Renal pelvis (tissue), 1 donor: ENCODE measurements at regions not wholly inside any gene's neighbourhood (a gene's known extent, or its start where the extent isn't known, plus 50 kb on each side); places are given as distances from the start of the nearest gene placed in this dataset.
A peak's percentile ranks its signal among the peaks of the same experiment; 100 is the strongest.
"Not testable (repeated sequence)": the region's sequence is repeated elsewhere in the genome, so short reads cannot be mapped to it uniquely, and the experiment has no call there.

Experiments used
- DNase-seq: peaks from one replicate; pipeline ENCODE4 v3.0.0-alpha.2; 2013

DNA sequence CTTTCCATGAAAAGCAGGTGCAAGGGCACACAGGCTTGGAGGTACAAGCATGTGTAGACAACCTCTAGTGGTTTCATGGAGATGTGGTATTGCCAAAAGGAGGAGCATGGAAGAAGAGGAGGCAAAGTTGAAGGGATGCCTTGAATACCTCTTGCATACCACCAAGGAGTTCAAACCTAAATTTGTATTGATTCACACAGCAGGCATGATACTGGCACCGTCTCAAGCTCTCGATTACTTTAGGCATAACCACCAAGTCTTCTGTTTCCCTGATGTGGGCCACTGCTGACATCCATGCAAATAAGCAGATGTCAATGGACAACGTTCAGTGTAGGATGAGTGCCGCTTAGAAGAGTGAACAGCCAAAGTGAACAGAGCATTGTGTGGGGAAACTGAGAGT lies 87.1 kb downstream of the SCN11A start:
- DNase-seq, result no peak

DNA sequence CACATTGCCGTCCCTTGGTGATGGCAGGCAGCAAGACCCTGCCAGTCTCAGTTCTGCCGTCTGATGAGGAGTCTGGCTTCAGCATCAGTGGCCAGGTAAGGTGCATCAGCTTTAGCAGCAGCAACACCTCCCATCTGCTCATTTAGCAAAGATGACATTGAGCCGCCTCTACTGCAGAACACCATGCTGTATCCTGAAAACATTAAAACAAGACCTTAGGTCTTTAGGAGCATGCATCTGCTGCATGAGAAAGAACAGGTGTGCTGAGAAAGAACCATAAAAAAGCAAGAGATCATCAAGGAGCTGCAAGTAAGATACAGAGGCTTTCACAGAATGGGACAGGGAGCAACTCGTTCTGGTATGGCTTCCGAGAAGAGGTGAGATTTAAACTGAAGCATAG lies 87.5 kb downstream of the SCN11A start:
- DNase-seq, result no peak

DNA sequence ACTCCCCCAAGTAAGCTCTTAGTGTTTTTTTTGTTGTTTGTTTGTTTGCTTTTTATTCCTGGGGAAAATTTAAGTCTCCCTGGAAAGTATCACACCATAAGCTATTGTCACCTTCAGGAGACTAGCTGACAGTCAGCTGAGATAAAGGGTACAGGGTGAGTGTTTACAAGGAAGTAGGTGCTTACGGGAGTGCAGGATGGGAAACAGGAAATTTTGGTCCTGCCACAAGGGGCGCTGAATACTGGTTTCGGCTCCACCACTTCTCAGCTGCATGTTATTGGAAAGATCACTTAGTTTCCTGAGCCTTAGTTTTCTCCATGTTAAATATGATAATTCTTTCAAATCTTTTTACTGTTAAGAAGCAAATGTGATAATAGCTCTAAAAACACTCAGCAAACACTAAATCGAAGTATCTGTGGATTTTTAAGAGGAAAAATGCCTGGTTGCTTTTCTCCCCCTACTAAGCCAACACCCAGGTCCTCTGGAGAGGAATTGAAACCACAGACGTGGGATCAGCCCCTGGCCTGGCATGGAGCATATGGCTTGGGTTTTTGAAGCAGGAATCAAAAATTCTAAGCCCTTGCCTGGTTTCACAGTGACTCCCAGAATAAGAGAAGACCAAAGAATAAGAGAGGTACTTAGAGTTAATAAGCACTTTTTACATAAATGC lies 90.7 kb downstream of the SCN11A start:
- peak; percentile 10 for DNase-seq

DNA sequence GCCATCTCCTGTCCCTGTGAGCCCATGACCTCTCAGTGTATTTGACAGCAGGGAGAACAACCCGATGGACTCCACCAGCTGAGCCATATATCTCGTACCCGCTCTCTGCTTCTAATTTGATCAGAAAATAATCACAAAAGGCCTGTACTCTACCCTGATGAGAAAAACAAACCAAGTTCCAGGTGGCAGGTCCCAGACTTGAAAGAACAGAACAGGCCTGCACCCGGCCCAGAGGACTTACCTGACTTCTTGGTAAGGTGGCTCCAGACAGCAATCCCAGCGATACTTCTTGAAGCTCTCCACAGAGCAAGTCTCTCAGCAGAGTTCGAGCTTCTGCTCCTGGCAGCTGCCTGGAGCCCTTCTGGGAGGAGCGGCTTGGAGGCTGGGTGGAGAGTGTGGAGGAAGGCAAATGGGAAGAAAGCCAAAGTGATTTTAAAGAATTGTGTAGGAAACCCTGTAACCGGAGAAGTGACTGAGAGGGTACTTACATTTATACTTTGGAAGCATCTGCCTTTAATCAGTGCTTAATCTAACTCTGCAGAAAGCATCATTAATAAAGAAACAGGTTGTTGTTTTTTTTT lies 91.6 kb downstream of the SCN11A start:
- no peak for DNase-seq

DNA sequence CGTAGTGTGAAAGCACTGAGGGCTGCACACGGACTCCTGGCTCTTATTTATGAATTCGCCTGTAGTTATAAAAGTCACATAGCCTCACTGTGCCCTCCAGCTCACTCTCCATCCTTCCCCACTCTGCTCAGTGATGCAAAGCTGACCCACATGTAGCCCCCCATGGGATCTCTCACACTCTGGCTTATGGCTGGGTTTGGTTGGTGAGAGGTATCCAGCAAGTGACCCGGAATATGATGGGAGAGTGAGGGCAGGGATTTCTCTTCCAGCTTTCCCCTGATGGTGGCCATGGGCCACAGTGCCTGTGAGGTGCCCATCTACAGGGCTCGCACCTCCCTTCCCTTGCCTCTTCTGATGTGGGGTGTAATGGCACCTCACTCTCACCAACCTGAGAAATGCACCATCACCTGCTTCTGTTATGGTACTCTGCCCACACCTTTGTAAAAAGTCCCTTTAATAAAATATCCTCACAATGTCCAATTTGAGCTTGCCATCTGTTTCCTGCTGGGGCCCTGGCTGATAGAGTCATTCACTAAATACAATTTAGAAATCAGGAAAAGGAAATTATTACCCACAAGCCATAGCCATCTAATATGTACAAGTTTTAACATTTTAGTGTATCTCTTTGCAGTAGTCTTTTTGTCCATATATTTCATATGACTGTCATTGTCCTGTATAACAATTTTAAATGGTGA lies 93.6 kb downstream of the SCN11A start:
- no peak for DNase-seq

DNA sequence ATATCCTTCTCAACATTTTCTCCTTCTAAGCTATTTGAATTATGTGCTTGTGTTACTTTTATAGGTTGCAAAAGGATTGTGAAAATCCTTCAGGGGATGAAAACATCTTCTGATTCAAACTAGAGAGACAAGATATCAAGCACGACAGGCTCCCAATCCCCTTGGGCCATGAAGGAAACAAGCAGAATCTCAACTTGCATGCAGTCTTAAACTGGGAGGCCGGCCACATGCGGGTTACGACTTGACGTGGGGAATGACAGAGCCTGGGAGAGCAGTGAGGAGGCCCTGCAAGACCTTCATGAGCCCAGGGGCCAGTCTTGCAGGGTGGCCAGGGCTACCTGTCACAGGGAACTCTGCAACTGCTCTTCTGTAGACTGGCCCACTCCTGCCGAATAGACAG lies 94.4 kb downstream of the SCN11A start:
- no peak for DNase-seq

DNA sequence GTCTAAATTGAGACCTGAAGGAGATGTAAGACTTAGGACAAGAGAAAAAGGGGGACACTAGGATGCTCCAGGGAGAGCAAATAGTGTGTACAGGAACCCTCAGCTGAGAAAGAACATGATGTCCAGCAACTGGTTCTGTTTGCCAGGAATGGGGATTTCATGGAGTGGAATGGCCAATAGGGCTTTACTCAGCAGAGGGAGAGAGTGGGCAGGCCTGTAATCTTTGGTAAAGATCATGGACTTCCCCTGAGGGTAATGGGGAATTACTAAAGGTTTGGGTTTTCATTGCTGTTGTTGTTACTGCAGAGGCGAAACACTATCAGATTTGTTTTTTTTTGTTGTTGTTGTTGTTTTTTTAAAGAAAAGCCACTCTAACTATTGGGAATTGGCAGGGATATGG lies 99.0 kb downstream of the SCN11A start:
- no peak for DNase-seq

DNA sequence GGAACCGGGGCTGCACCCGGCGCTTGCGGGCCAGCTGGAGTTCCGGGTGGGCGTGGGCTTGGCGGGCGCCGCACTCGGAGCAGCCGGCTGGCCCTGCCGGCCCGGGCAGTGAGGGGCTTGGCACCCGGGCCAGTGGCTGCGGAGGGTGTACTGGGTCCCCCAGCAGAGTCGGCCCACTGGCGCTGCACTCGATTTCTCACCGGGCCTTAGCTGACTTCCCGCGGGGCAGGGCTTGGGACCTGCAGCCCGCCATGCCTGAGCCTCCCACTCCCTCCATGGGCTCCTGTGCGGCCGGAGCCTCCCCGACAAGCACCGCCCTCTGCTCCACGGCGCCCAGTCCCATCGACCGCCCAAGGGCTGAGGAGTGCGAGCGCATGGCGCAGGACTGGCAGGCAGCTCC lies 100.6 kb downstream of the SCN11A start:
- not testable (repeated sequence) for DNase-seq

DNA sequence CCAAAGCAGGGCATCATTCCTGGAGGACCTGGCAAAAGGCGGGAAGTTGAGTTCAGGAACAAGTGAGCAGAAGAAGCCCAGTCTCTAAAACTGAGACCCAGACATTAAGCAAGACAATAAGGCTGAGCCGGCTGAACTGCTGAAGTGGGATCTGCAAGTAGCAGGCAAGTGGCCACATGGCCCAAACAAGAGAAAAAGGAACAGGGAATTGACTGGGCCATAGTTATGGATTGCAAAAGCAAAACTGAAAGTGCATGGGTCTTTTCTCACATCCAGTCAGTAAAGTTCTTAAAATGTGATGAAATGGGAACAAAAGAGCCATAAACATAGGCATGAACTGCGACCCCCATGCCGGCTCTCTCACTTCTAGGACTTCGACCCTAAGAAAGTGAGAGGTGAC lies 101.2 kb downstream of the SCN11A start:
- DNase-seq, result no peak

DNA sequence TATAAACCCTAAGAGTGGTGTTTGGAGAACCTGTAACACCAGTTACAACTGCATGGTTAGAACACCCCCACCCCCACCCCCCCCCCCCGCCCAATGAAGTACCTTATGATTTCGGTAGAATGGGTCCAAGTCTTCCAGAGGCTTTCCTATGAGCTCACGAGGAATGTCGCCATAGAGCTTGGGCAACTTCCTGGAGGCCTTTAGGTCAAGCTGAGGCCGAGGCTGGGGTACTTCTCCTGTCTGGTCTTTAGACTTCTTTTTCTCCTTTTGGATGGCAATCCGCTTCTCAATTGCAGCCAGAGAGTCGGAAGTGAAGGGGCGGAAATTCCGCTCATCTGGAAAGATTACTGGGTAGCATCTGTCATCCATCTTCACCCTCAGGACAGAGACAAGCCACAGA lies 101.8 kb downstream of the SCN11A start:
- no peak for DNase-seq

DNA sequence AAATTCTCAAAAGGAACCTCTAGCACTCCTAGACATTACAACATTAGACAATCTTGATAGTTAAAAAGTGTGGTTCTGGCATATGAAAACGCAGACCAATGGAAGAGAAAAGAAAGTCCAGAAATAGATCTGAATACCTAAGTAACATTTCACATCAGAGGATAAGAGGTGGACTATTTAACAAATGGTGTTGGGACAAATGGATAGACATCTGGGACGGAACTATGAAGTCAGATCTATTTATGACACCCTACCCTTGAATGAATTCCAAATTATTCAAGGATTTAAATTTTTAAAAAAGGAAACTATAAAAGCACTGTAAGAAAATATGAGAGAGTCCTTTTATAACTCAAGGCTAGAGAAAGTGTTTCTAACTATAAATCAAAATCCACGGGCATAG lies 111.3 kb downstream of the SCN11A start:
- DNase-seq, result no peak

DNA sequence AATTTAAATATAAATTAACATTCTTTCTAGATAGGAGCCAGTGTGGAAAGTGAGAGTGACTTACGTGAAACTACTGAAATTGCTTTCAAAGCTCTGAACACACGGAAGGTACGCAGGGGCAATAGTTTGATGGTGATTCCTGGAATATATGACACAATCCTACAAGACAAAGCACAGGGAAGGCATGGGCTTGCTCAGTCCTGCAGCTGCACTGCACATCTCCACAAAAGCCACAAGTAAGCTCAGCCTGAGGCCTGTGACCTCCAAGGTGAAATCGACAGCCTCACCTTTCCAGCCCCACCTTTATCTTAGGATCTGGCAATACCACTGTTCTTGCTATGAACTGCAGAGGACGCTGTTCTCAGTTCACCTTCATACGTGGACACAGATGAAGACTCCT lies 109.3 kb upstream of the SCN10A start:
- no peak for DNase-seq

DNA sequence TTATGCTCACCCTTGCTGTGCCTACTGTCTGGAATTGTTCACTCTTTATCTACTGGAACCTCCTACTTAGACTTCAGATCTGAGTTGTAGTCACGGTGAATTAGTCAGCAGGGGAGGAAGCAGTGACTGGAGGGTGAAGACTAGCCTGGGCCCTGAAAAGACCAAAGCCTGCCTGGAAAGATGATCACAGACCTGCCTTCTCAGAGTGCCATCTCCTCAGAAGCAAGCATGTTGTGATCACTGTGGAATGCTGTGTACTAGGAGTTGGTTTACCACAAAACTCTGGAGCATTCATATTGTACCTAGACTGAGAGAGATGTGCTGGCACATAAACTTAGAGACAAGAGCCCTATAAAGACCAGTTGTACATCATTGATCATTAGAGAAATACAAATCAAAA lies 100.7 kb upstream of the SCN10A start:
- DNase-seq, result no peak

DNA sequence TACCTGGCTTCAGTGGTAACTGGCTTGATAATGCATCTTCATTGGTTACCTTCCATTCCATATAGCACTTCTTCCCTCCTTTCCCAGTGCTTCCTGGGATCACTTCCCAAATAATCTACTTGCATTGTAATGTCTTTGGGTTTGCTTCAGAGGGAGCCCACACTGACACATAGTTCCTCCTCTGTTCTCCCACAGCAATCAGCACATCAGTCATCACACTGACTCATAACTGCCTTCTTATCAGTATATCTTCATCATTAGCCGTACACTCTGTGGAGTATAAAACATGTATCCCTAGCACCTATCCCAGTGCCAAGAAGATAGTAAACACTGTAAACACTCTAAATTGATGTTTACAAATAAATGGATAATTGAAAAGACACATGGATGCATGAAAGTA lies 91.4 kb upstream of the SCN10A start:
- no peak for DNase-seq

DNA sequence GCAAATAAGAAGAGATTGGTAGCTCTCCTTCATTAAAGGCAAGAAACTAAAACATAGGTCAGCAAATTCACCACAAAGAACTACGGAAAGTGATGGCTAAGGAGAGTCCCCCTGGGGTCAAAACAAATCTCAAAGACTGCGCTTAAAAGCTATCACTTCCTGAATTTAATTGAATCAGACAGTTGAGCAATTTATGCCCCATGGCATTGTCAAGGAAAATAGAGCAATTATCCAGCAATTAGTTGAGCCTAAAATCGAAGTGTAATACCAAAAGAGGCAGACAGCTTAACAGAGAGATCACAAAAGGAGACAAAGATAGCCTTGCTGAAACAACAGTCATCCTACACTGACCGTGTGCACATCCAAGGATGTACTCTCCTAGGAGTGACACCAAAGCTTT lies 74.4 kb upstream of the SCN10A start:
- no peak for DNase-seq

DNA sequence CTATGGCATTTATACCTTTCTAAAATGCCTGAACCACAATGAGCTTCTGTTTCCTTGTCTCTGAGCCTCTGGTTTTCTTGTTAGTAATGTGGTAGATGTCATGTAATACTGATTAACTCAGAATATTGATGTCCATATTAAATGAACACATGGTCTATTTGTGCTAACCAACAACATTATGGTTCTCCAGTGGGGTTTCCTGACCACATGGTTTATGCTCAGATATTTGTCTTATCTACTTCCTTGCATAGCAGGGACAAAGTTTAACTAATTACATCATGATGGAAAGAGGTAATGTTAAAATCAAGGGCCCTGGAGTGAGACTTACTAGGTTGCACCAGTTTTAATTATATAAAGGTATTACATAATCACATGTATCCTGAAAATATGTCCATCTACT lies 62.6 kb upstream of the SCN10A start:
- no peak for DNase-seq
